GM21381 (cell line): ENCODE measurements at regions not wholly inside any gene's neighbourhood (a gene's known extent, or its start where the extent isn't known, plus 50 kb on each side); places are given as distances from the start of the nearest gene placed in this dataset.

Experiments
- ATAC-seq: cut with Tn5 transposase; IDR thresholded peaks from one replicate; pipeline ENCODE4 v1.9.1; 2021; ENCODE audit warnings: mild to moderate bottlenecking, moderate library complexity; ENCODE audit not compliant: unreplicated experiment

- ATAC-seq: no peak
Observed at GRCh38 chr18:65548316-65548715, 202.5 kb upstream of the CDH7 start.

GRCh38 chr18:65547046-65547445 lies 203.8 kb upstream of the CDH7 start:
- no peak for ATAC-seq

DNA sequence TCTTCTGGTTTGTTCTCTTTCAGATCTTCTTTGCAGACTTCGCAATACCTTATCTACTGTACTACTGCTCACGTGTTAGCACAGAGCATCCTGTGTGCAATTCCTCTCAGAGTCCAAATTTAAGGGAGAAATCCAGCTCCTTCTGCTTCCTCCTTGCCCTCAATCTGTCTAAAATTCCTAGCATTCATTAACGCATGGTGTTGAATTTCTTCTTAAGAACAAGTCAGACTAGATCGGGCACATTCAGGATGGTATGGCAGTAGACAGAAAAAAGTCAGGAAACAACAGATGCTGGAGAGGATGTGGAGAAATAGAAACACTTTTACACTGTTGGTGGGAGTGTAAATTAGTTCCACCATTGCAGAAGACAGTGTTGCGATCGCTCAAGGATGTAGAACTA lies 206.1 kb upstream of the CDH7 start:
- no peak for ATAC-seq

- no peak for ATAC-seq
Observed at GRCh38 chr18:65527879-65528633, 222.8 kb upstream of the CDH7 start.

GRCh38 chr18:65526099-65526498 lies 224.7 kb upstream of the CDH7 start:
- ATAC-seq: no peak

- ATAC-seq: no peak
Observed at GRCh38 chr18:65523461-65523860, 227.4 kb upstream of the CDH7 start.

DNA sequence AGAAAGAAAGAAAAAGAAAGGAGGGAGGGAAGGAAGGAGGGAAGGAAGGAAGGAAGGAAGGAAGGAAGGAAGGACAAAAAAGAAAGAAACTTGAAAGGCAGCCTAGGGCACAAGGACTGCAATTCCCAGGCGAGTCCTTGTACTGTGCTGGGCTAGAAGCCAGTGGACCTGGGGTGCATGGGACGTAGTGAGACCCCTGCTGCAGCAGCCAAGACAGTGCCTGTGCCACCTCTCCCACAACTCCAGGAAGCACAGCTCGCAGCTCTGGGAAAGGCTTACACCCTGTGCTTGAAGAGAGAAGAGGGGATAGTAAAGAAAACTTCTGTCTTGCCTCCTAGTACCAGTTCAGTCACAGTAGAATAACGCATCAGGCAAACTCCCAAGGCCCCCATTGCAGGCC lies 227.9 kb upstream of the CDH7 start:
- ATAC-seq: no peak

- no peak for ATAC-seq
Observed at GRCh38 chr18:65516209-65516608, 234.6 kb upstream of the CDH7 start.

DNA sequence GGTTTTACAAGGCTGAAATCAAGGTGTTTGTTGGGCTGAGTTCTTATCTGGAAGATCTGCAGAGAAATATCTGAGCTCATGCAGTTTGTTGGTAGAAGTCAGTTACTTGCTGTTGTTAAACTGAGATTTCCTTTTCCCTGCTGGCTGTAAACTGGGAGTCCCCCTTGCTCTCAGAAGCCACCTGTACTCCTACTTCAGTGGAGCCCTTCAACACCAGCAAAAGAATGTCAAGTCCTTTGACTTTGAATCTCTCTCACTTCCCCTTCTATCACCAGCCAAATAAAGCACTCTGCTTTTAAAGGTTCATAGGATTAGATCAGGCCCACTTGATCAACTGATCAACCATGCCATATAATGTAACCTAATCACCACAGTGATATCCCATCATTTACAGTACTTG lies 252.2 kb upstream of the CDH7 start:
- ATAC-seq: no peak

GRCh38 chr18:65487569-65487968 lies 263.2 kb upstream of the CDH7 start:
- ATAC-seq: no peak

DNA sequence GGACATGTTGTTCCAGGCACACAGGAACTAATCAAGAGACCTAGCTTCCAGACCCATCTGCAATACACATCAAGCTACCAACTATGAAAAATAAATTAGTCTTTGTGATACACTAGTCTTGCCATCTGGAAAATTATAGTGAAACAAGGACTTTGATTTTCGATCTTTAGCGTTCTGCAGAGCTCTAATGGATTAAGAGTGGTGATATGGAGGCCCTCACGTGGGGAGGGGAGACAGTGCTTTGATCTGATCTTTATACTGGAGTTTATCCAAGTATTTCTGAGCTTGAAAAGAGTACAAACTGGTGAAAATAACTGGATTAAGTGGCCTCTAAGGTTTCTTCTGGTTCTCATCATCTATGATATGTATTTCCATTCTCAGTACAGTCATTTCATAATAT lies 273.4 kb upstream of the CDH7 start:
- ATAC-seq: no peak

GRCh38 chr18:65468881-65469280 lies 281.9 kb upstream of the CDH7 start:
- no peak for ATAC-seq

DNA sequence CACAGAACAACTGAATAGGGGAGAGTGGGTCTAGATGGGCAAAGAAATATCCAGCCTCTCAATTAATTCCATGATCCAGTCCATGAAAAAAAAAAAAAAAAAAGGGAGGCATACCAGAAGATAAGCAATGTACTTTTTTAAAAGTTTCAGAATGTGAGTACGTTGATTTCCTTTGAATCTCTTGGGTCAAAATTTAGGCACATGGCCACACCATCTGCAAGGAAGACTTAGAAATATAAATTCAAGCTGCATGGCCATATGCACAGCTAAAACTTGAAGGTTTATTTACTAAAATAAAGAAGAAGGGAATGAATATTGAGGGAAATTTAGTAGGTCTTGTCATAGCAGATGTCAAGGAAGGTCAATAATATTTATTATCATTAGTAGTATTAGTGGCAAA lies 286.5 kb upstream of the CDH7 start:
- ATAC-seq: no peak

DNA sequence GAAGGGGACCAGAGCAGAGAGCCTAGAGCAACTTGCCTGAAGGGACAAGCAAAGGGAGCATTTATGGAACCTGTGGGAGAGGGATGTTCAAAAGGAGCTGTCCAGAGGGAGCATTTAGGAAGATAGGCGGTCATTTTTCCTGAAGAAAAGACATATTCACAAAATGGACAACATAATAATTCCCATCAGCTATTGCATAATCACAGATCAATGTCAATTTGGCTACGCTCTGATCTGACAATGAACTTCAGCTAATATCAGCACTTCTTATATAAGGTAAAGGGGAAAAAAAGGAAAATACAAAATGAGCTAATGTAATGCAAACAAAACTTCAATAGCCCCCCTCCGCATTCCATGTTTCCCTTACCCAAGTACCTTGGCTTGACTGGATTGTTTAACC lies 291.1 kb upstream of the CDH7 start:
- ATAC-seq: no peak

GRCh38 chr18:65458871-65459270 lies 291.9 kb upstream of the CDH7 start:
- no peak for ATAC-seq

- no peak for ATAC-seq
Observed at GRCh38 chr18:65439188-65439587, 311.6 kb upstream of the CDH7 start.

GRCh38 chr18:65436430-65436829 lies 314.4 kb upstream of the CDH7 start:
- no peak for ATAC-seq

GRCh38 chr18:65435534-65435933 lies 315.3 kb upstream of the CDH7 start:
- no peak for ATAC-seq

DNA sequence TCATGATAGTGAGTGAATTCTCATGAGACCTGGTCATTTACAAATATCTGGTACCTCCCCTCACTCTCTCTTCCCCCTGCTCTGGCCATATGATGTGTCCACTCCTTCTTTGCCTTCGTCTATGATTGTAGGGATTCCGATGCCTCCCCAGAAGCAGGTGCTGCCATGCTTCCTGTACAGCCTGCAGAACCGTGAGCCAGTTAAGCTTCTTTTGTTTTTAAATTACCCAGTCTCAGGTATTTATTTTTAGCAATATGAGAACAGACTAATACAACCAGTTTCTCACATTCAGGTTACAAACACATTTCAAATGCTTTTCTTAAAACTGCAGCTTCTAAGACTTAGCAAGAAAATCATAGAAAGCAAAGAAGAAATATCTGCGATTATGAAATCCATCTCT lies 321.2 kb upstream of the CDH7 start:
- ATAC-seq: no peak

GRCh38 chr18:65425366-65425765 lies 325.4 kb upstream of the CDH7 start:
- no peak for ATAC-seq

- no peak for ATAC-seq
Observed at GRCh38 chr18:65423776-65424175, 327.0 kb upstream of the CDH7 start.

GRCh38 chr18:65422544-65423136 lies 328.2 kb upstream of the CDH7 start:
- ATAC-seq: no peak

- no peak for ATAC-seq
Observed at GRCh38 chr18:65415098-65415497, 335.7 kb upstream of the CDH7 start.
